HEK293 (cell line): ENCODE measurements at regions not wholly inside any gene's neighbourhood (a gene's known extent, or its start where the extent isn't known, plus 50 kb on each side); places are given as distances from the start of the nearest gene placed in this dataset.

Experiments
- CTCF ChIP-seq: fragments of 450-650 bp; formaldehyde crosslinking; IDR thresholded peaks from 2 replicates; pipeline ENCODE4 v1.5.1; 2016; ENCODE audit warnings: missing biosample characterization, missing genetic modification characterization
- HOXA7 ChIP-seq: sonication (generic); formaldehyde crosslinking; IDR thresholded peaks from 2 replicates; pipeline ENCODE4 v1.8.1; 2022; ENCODE audit warnings: missing genetic modification reagents, borderline replicate concordance
- IKZF3 ChIP-seq: fragments of 450-650 bp; IDR thresholded peaks from 2 replicates; pipeline ENCODE4 v1.5.0; 2018; ENCODE audit warnings: missing biosample characterization, mild to moderate bottlenecking, missing genetic modification characterization, moderate library complexity
- ZBTB48 ChIP-seq: fragments of 450-650 bp; formaldehyde crosslinking; IDR thresholded peaks from 2 replicates; pipeline ENCODE4 v1.5.1; 2016; ENCODE audit warnings: missing biosample characterization, missing genetic modification characterization
- ZBTB7A ChIP-seq: fragments of 450-650 bp; formaldehyde crosslinking; IDR thresholded peaks from 2 replicates; pipeline ENCODE4 v1.5.1; 2016; ENCODE audit warnings: low read depth, missing biosample characterization, missing genetic modification characterization
- ZNF10 ChIP-seq: fragments of 450-650 bp; formaldehyde crosslinking; IDR thresholded peaks from 2 replicates; pipeline ENCODE4 v1.5.1; 2017; ENCODE audit warnings: missing biosample characterization, missing genetic modification characterization
- ZNF121 ChIP-seq: fragments of 450-650 bp; formaldehyde crosslinking; IDR thresholded peaks from 2 replicates; pipeline ENCODE4 v1.5.1; 2016; ENCODE audit warnings: missing biosample characterization, missing genetic modification characterization
- ZNF274 ChIP-seq, 2 experiments: fragments of 200-500 bp in 1 of 2; fragments of 450-650 bp in 1 of 2; sonication (Bioruptor generic) in 1 of 2; formaldehyde crosslinking in 1 of 2; IDR thresholded peaks; 2 replicates each; pipeline versions ENCODE4 v1.5.1 to v1.6.1; 2014 to 2016; ENCODE audit warnings: borderline replicate concordance in 1 of 2, inconsistent platforms in 1 of 2, low read length in 1 of 2, missing biosample characterization in 1 of 2, missing genetic modification characterization in 1 of 2
- ZNF335 ChIP-seq: fragments of 450-650 bp; formaldehyde crosslinking; conservative IDR thresholded peaks from 2 replicates; pipeline ENCODE4 v1.5.1; 2016; ENCODE audit warnings: missing biosample characterization, missing genetic modification characterization
- ZNF518A ChIP-seq: fragments of 450-650 bp; formaldehyde crosslinking; conservative IDR thresholded peaks from 2 replicates; pipeline ENCODE4 v1.5.1; 2016; ENCODE audit warnings: low read depth, missing biosample characterization, missing genetic modification characterization
- ZSCAN4 ChIP-seq: fragments of 450-650 bp; formaldehyde crosslinking; IDR thresholded peaks from 2 replicates; pipeline ENCODE4 v1.5.1; 2017; ENCODE audit warnings: missing biosample characterization, missing genetic modification characterization

- TF ChIP-seq ZNF10 (tag by site-specific recombination) (no peak), ZNF274 (IDR thresholded peaks at IDR 0.05; ENCODE audit: low read length) (no peak), ZNF274 (tag by site-specific recombination; IDR thresholded peaks at IDR 0.05; ENCODE audit: borderline replicate concordance) (no peak), ZBTB48 (no peak), ZSCAN4 (tag by site-specific recombination) (no peak), ZBTB7A (tag by site-specific recombination) (no peak), CTCF (tag by site-specific recombination) (no peak), IKZF3 (no peak), HOXA7 (CRISPR knock-in tag) (no peak), ZNF335 (tag by site-specific recombination) (no peak), ZNF518A (no peak), ZNF121 (no peak)
Observed at GRCh38 chr3:6449099-6449498, 411.8 kb upstream of the GRM7 start.
